ENCODE measurements at regions not wholly inside any gene's neighbourhood (a gene's known extent, or its start where the extent isn't known, plus 50 kb on each side); places are given as distances from the start of the nearest gene placed in this dataset.

- DNase-seq (ENCODE audit: low spot score in 2 of 2): no peak
- H3K27me3 ChIP-seq: no peaks in the 10 kb centered on the region
- H3K27ac ChIP-seq: no peak overlapping the region
- no peaks in the 10 kb centered on the region for H3K36me3 ChIP-seq
- H3K4me1 ChIP-seq: no peaks in the 10 kb centered on the region
- no peaks in the 10 kb centered on the region for H3K9me3 ChIP-seq
- H3K4me3 ChIP-seq: no peak overlapping the region
- TF ChIP-seq CTCF (IDR thresholded peaks at IDR 0.05): no peak
- no peak for TF ChIP-seq POLR2A (IDR thresholded peaks at IDR 0.05)
- no peak for TF ChIP-seq EP300 (IDR thresholded peaks at IDR 0.05)
- WGBS, 2 donors: 24 to 26% methylated on average over 1 of the region's 1 CpG
Measured at GRCh38 chr21:16773206-16773605, 739.6 kb upstream of the CXADR start.

DNA sequence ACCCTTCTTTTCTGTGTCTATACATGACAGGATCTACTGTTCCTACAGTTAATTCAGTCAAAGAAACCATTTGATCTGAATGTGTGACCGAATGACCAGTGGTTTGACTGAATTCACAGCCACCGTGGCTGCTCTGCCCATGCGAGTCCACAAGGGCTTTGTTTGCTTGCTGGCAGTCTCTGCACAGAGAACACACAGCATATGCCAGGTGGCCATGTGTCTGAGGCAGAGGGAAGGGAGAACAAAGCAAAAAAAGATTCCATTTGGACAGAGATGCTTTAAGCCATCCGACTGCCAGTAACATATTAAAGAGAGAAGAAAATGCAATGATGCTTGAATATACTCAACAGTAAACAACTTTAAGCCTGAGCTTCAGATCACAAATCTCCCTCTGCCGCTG lies 737.8 kb upstream of the CXADR start:
- 51 to 53% methylated on average over 5 of the region's 5 CpGs for WGBS, 2 donors
- no peaks in the 10 kb centered on the region for H3K27me3 ChIP-seq
- TF ChIP-seq CTCF (IDR thresholded peaks at IDR 0.05): no peak
- no peak for TF ChIP-seq POLR2A (IDR thresholded peaks at IDR 0.05)
- no peak for TF ChIP-seq EP300 (IDR thresholded peaks at IDR 0.05)

DNA sequence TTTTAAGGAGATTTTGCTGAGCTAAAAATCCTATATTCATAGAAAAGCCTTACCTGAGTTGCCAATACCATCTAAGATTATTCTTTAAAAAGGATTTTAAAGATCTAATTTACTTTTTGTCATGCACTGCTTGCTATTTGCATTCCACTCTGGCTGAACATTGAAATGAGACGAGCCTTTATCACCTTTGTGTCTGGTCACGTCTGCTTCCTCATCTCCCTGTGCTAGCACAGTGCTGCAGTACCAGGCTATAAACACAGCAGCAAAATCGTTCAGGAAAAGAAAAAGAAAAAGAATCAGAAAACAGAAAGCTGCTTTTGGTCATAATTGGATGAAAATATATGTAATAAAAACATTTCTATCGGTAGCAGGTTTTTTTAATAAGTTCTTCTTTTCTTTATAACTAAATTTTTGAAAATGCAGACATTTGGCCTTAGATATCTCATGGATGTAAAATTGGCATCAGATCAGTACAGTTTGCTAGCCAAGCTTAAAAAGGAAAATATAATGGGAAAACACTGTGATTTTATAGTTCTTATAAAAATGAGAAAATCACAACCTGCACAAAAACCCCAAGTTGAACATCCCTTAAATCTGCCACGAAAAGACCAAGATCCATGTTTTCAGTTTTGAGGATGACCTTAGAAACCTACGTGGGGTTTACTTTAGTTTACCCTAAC lies 735.7 kb upstream of the CXADR start:
- WGBS, 2 donors: 61 to 64% methylated on average over 6 of the region's 6 CpGs
- Histone ChIP-seq H3K27me3 (no peaks in the 10 kb centered on the region), H3K9me3 (no peaks in the 10 kb centered on the region), H3K4me1 (no peaks in the 10 kb centered on the region), H3K36me3 (no peaks in the 10 kb centered on the region), H3K27ac (no peak overlapping the region), H3K4me3 (no peak overlapping the region)
- TF ChIP-seq EP300 (IDR thresholded peaks at IDR 0.05) (no peak), POLR2A (IDR thresholded peaks at IDR 0.05) (no peak), CTCF (IDR thresholded peaks at IDR 0.05) (no peak)
- DNase-seq (ENCODE audit: low spot score in 2 of 2): no peak

More for the DNA sequence above, 737.8 kb upstream of the CXADR start:
- Histone ChIP-seq H3K27ac (no peak overlapping the region), H3K4me1 (no peaks in the 10 kb centered on the region), H3K9me3 (no peaks in the 10 kb centered on the region), H3K36me3 (no peaks in the 10 kb centered on the region), H3K4me3 (no peak overlapping the region)
- DNase-seq (ENCODE audit: low spot score in 2 of 2): no peak

GRCh38 chr21:16788584-16788983 lies 724.3 kb upstream of the CXADR start:
- Histone ChIP-seq H3K27me3 (no peaks in the 10 kb centered on the region), H3K27ac (no peak overlapping the region), H3K4me1 (no peaks in the 10 kb centered on the region), H3K36me3 (no peaks in the 10 kb centered on the region), H3K4me3 (no peak overlapping the region), H3K9me3 (peaks cover 0 to 17% (median 5%) of the 10 kb centered on the region in 4 donors)
- DNase-seq (ENCODE audit: low spot score in 2 of 2): no peak
- 36 to 41% methylated on average over 2 of the region's 2 CpGs for WGBS, 2 donors
- TF ChIP-seq POLR2A (IDR thresholded peaks at IDR 0.05) (no peak), EP300 (IDR thresholded peaks at IDR 0.05) (no peak), CTCF (IDR thresholded peaks at IDR 0.05) (no peak)

DNA sequence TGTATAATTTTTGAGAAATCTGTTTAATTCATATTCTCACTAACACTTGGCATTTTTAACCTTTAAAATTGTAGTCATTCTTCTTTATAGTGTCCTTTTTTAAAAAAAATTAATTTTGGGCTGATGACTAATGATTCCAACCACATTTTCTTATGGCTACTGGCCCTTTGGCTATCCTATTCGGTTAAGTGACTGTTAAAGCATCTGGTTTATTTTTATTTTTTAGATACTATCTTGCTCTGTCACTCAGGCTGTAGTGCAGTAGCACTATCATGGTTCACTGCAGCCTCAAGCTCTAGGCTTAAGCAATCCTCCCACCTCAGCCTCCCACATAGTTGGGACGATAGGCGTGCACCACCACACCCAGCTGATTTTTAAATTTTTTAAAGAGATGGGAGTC lies 723.2 kb upstream of the CXADR start:
- no peak overlapping the region for H3K27ac ChIP-seq
- no peak for DNase-seq (ENCODE audit: low spot score in 2 of 2)
- H3K27me3 ChIP-seq: no peaks in the 10 kb centered on the region
- WGBS, 2 donors: 87% methylated on average over 3 of the region's 3 CpGs
- H3K9me3 ChIP-seq: peaks cover 0 to 7% (median 2%) of the 10 kb centered on the region in 4 donors
- no peaks in the 10 kb centered on the region for H3K4me1 ChIP-seq
- TF ChIP-seq EP300 (IDR thresholded peaks at IDR 0.05) (no peak), CTCF (IDR thresholded peaks at IDR 0.05) (no peak), POLR2A (IDR thresholded peaks at IDR 0.05) (no peak)
- no peak overlapping the region for H3K4me3 ChIP-seq
- H3K36me3 ChIP-seq: no peaks in the 10 kb centered on the region
